SW480 (cell line): ENCODE measurements at regions not wholly inside any gene's neighbourhood (a gene's known extent, or its start where the extent isn't known, plus 50 kb on each side); places are given as distances from the start of the nearest gene placed in this dataset.
"Not testable (repeated sequence)": the region's sequence is repeated elsewhere in the genome, so short reads cannot be mapped to it uniquely, and the experiment has no call there.

ENCODE experiments used
- DNase-seq: peaks from one replicate; pipeline ENCODE4 v3.0.0-alpha.2; 2016; ENCODE audit warnings: low spot score

DNA sequence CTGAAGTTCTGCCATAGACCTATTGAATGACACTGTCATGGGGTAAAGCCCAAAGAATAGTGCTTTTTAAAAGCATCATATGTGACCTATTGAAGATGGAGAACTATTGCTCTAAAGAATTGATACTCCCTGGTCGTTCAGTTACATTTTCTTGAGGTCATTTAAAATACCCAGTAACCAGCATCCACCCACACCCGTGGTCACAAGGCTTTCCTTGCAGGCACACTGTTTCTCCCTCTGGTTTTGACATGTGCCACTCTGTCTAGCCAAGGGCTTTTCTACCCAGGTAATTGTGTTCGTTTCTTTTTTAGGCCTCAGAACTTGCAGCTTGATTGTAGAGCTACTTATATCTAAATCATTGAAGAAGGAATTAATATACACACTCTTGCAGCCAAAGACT is 68.3 kb upstream of the LYZL2 start:
- DNase-seq: no peak

DNA sequence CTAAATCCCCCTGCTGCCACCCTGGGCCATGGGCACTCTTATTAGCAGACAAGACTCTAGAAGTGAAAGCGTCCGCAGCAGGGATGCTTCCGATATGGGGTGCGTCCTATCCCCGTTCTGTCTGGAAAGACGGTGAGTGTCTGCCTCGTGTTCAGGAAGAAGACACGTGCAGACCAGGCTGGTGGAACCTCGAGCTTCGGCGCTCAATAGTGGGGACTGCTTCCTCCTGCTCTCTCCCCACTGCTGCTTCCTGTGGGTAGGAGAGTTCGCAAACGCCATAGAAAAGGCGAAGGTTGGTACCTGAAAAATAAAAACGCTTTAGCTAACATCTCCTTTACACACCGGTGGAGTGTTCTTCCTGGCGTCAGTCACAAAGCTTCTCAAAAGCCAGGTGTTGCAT is 67.7 kb upstream of the LYZL2 start:
- not testable (repeated sequence) for DNase-seq

DNA sequence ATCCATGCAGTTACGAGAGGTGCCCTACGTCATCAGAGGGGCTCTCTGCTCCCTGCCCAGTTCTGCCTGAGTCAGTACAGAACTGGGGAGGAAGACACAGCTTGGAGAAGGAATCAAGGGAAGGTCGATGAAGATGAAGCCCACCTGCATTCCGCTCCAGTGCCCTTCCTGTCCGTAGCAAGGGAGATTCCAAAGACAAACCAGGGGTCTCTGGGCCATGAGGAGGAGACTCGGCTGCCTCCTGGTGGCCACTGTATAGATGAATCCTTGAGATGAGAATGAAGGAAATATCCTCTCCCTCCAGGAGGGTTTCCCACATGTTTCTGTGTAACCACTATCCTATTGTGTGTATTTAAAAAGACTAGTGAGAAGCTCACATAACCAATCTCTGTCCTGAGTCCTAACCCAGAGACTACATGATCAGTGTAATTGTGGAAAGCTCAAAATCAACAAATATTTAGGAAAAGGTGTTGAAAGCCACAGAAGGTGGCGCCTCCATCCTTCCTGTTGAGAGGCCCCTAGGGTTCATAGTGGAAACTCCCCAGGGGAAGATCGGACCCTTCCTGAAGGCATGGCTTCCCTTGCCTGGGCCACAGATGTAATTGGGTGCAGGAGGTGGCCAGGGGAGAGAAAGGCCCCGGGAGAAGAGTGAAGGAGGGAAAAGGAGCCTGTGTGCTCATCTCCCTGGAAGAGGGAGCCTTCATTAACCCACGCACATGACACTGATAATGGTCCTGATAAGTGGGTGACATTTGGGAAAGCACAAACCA is 67.0 kb upstream of the LYZL2 start:
- DNase-seq: not testable (repeated sequence)

DNA sequence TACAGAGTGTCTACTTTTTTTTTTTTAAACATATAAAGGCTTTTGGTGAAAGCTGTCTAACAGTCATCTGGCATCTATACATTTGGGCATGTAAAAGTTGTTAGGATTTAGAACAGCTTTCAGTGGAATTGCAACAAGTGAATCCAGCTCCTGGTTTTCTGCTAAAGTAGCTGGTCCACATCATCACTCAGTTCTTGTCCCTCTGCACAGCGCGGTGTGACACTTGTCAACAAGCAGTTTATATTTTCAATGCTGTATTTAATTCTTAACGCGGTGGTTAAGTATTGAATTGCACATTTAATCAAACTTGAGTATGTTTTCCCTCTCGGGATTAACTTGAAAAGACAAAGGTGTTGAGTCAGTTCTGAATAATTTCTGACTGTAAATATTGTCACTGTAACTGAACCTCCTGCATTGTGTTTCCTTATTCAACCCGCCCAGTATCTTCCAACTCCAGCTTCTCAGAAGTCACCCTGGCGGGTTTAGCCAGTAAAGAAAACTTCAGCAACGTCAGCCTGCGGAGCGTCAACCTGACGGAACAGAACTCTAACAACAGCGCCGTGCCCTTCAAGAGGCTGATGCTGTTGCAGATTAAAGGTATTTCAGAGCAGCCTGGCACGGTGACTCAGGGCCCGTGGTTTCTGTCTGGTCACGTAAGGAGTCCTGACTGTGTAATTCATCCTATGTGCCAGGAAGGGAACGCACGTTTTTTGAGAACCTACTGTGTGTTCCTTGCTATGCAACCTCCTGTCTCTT is 66.1 kb upstream of the LYZL2 start:
- peak; percentile 40 for DNase-seq

DNA sequence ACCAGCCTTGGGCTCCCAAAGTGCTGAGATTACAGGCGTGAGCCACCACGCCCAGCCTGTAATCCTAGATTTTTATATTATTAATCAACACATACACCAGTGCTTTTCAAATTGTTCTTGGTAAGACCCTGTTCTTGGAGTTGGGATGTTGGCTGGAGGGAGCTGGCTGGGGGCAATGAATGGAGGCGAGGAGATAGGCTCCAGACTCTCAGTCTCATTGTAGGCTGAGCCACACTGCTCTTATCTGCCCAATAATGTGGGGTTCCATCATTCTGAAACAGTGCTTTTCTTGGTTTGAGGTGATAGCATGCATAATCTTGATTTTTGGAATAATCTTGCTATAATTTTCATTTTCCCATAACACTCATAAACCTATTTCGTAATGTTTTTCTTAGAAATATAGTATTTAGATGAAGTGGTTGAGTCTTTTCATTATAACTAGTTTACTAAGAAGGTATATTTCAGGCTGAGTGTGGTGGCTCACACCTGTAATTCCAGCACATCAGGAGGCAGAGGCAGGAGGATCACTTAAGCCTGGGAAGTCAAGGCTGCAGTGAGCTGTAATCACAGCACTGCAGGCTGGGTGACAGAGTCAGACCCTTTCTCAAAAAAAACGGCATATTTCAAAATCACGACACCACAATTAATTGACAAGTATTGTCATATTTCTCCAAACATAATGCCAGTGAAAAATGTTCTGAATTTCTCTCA is 65.1 kb upstream of the LYZL2 start:
- DNase-seq: no peak

DNA sequence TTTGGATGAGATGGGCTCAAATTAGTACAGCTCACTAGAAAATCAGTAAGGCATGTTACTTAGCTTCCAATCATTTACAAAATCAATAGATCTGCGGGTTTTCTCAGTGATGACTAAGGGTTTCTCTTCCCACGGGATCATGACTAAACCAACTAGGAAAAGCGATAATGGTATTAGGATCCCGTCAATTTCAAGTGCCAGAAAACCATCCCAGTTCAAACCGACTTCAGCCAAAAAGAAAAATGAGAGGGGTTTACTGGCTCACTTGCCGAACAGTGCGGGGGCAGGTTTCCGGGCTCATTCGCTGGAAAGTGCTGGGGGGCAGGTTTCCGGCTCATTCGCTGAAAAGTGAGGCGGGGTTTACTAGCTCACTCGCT is 62.1 kb upstream of the LYZL2 start:
- no peak for DNase-seq

DNA sequence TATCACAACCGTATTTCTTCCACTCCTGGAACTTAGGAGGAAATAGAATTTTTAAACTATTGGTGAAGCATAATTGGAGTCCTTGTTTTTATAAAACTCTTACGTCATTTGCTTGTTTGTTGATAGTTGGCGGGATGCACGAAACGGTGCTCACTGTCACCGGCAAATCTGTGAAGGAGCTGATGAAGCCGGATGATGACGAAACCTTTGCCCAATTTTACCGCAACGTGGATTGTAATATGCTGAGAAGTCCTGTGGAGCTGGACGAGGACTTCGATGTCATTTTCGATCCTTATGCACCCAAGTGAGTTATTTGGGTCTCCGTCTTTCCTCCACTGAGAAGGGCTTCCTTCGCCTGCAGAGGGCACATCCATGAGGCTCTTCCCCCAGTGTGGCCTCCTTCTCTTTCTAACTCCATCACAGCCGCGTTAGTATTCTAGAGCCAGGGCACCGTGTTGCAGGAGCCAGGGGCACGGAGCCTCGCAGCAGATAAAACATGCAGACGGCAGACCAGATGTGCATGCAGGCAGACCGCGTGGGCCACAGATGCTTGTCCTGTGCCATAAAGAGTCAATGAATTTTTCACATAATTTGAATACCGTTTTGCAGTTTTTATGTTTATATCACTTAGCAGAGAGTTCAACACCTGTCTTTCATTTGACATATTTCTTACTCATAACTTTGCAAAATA is 61.5 kb upstream of the LYZL2 start:
- not testable (repeated sequence) for DNase-seq

DNA sequence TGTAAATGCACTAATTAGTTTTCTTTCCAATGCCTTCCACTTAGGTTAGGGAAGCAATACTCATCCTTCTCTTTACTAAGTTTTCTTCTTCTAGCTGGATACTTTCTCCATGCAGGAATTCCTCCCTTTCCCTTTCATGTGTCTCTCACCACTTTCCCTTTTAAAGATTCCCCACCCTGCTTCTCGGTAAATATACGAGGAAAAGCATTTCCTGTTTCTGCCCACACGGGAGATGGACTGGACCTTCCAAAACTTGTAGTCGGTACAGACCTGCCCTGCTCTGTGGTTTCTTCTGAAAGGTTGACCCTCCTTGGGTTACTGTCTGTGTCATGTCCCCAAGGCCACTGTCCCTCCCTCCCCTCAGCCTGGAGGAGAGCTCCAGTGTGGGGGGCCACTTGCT is 58.9 kb upstream of the LYZL2 start:
- no peak for DNase-seq

DNA sequence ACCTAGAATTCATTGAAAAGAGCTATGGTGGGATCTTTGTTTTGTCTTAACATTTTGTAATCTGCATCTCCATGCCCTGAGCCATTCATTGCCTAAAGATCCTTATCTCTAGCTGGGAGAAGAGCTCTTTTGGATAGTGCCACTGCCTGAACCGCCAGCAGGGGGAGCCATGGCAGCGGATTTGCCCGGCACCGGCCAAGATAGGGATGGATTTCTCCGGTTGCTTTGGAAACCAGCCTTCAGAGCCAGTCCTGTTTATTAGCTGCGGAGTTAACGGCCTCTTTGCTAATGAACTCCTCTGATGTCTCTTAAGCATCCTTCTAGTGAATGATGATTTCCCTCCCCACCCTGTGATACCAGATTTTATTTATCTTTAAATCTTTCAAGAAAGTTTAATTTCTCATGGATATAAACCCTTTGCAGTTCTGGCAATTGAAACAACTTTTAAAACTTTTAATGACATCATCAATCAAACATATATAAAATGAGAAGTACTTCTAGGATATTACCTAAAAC is 58.2 kb upstream of the LYZL2 start:
- DNase-seq: peak; percentile 61

DNA sequence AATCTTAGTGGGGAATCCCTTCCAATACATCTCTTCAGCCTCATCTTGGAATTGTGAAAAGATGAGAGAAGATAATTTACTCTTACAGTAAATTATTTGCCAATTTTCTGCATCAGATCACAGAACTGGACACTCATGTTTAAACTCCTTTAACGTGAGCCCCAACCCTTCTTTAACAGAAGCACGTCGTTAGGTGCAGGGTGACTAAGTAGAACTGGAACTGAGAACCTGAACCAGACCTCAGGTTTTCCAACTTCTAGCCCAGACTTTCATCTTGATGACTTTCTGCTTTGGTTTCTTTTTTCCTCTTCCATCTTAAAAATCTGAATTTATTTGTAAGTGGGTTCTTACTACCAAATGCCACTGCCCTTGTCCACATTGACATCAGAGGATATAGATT is 57.2 kb upstream of the LYZL2 start:
- DNase-seq: no peak

DNA sequence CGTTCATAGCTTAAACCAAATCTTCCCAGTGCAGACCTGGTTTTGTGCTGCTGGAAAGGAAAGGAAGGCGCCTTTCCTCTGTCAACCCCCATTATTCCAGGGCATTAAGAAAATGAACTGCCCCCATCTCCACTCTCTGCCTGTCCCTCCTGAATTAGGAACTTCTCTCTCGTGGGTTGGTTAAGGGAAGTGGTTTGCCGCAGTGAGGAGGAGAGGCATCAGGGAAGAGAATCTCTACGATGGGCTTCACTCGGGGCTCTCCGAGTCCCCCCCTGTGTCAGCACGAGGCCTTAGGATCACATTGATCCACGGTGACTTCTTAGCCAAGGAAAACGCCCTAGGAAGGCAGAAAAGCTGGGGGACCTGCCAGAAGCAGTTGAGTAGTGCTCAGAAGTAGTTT is 53.9 kb upstream of the LYZL2 start:
- no peak for DNase-seq

DNA sequence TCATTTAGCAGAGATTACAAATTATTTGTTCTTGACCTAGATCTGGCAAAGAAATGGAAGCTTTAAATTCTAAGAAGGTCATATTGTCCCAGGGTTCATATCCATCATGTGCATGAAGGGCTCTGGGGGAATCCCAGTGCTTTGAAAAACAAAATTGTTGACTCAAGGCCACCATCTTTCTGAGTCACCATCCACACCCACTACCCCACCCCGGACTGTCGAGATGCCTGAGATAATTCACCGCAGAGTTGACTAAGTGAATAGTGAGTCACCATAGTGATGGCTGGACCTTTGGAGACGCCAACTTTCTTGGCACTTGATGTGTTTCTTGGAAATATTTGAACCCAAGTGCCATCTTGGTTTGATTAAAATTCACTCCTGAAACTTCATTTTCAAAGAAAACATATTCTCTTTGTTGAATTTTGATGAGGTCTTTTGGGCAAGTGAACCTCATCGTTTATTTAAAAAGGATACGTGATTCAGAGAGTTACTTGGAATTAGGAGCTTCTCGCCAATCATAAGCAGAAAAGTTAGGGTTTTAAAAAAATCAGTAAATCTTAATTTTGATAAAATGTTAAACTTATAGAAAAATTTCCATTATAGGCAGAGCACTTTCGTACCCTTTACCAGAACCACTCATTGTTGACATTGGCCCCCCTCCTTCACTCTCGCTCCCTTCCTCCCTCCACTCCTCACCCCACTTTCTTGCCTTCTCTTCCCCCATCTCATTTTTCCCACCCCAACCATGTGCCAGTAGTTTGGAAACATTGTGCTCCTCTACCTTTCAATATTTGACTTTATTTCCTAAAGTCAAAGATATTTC is 53.0 kb upstream of the LYZL2 start:
- DNase-seq: peak; percentile 88

DNA sequence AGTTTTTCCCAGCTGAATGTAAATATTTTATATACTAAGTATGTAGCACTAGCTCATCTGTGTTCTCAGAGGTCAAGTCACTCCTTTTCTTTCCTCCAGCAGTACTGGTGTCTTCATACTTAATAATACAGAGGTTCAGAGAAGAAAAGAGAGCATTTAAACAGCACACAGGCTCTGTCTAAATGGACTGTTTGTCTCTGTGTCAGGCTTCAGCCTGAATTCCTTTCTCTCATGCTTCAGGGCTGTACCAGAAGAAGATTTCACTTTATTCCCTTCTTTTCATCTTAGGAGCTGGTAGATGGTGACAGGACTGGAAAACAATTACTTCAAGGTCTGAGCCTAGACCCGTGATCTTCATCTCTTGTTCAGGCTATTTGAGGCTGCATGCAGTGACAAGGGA is 51.4 kb upstream of the LYZL2 start:
- no peak for DNase-seq
